ENCODE measurements at regions not wholly inside any gene's neighbourhood (a gene's known extent, or its start where the extent isn't known, plus 50 kb on each side); places are given as distances from the start of the nearest gene placed in this dataset.

- no peaks in the 10 kb centered on the region for H3K27me3 ChIP-seq (ENCODE audit: control insufficient read depth in 1 of 2, insufficient read depth in 2 of 2, low read length in 2 of 2)
- H3K4me1 ChIP-seq (ENCODE audit: control insufficient read depth, insufficient read depth, low read length): no peaks in the 10 kb centered on the region
- no peaks in the 10 kb centered on the region for H3K36me3 ChIP-seq (ENCODE audit: control insufficient read depth in 2 of 2, insufficient read depth in 2 of 2, low read length in 2 of 2)
- H3K9ac ChIP-seq (ENCODE audit: low read length in 2 of 2): no peak overlapping the region
- no peaks in the 10 kb centered on the region for H3K9me3 ChIP-seq (ENCODE audit: control insufficient read depth in 2 of 2, low read length in 2 of 2)
- no peak overlapping the region for H3K4me3 ChIP-seq (ENCODE audit: low read length in 2 of 2)
- H3K27ac ChIP-seq (ENCODE audit: low read length): no peak overlapping the region
Measured at GRCh38 chr6:15871276-15871675, 208.4 kb upstream of the DTNBP1 start.

GRCh38 chr6:15870333-15871043, 207.7 kb upstream of the DTNBP1 start:
- no peaks in the 10 kb centered on the region for H3K4me1 ChIP-seq (ENCODE audit: control insufficient read depth, insufficient read depth, low read length)
- no peak overlapping the region for H3K9ac ChIP-seq (ENCODE audit: low read length in 2 of 2)
- no peak overlapping the region for H3K27ac ChIP-seq (ENCODE audit: low read length)
- no peak overlapping the region for H3K4me3 ChIP-seq (ENCODE audit: low read length in 2 of 2)
- no peaks in the 10 kb centered on the region for H3K9me3 ChIP-seq (ENCODE audit: control insufficient read depth in 2 of 2, low read length in 2 of 2)
- H3K27me3 ChIP-seq (ENCODE audit: control insufficient read depth in 1 of 2, insufficient read depth in 2 of 2, low read length in 2 of 2): no peaks in the 10 kb centered on the region
- H3K36me3 ChIP-seq (ENCODE audit: control insufficient read depth in 2 of 2, insufficient read depth in 2 of 2, low read length in 2 of 2): no peaks in the 10 kb centered on the region

GRCh38 chr6:15864708-15865062, 201.9 kb upstream of the DTNBP1 start:
- Histone ChIP-seq H3K27ac (ENCODE audit: low read length) (no peak overlapping the region), H3K4me3 (ENCODE audit: low read length in 2 of 2) (no peak overlapping the region), H3K9me3 (ENCODE audit: control insufficient read depth in 2 of 2, low read length in 2 of 2) (no peaks in the 10 kb centered on the region), H3K9ac (ENCODE audit: low read length in 2 of 2) (no peak overlapping the region), H3K27me3 (ENCODE audit: control insufficient read depth in 1 of 2, insufficient read depth in 2 of 2, low read length in 2 of 2) (no peaks in the 10 kb centered on the region), H3K36me3 (ENCODE audit: control insufficient read depth in 2 of 2, insufficient read depth in 2 of 2, low read length in 2 of 2) (no peaks in the 10 kb centered on the region), H3K4me1 (ENCODE audit: control insufficient read depth, insufficient read depth, low read length) (no peaks in the 10 kb centered on the region)

- H3K27ac ChIP-seq (ENCODE audit: low read length): no peak overlapping the region
- H3K4me3 ChIP-seq (ENCODE audit: low read length in 2 of 2): no peak overlapping the region
- H3K9ac ChIP-seq (ENCODE audit: low read length in 2 of 2): no peak overlapping the region
- no peaks in the 10 kb centered on the region for H3K27me3 ChIP-seq (ENCODE audit: control insufficient read depth in 1 of 2, insufficient read depth in 2 of 2, low read length in 2 of 2)
- no peaks in the 10 kb centered on the region for H3K4me1 ChIP-seq (ENCODE audit: control insufficient read depth, insufficient read depth, low read length)
- H3K36me3 ChIP-seq (ENCODE audit: control insufficient read depth in 2 of 2, insufficient read depth in 2 of 2, low read length in 2 of 2): no peaks in the 10 kb centered on the region
- H3K9me3 ChIP-seq (ENCODE audit: control insufficient read depth in 2 of 2, low read length in 2 of 2): no peaks in the 10 kb centered on the region
Measured at GRCh38 chr6:15864038-15864707, 201.3 kb upstream of the DTNBP1 start.

- H3K4me1 ChIP-seq (ENCODE audit: control insufficient read depth, insufficient read depth, low read length): no peaks in the 10 kb centered on the region
- no peaks in the 10 kb centered on the region for H3K27me3 ChIP-seq (ENCODE audit: control insufficient read depth in 1 of 2, insufficient read depth in 2 of 2, low read length in 2 of 2)
- no peaks in the 10 kb centered on the region for H3K36me3 ChIP-seq (ENCODE audit: control insufficient read depth in 2 of 2, insufficient read depth in 2 of 2, low read length in 2 of 2)
- H3K9ac ChIP-seq (ENCODE audit: low read length in 2 of 2): no peak overlapping the region
- no peak overlapping the region for H3K4me3 ChIP-seq (ENCODE audit: low read length in 2 of 2)
- no peak overlapping the region for H3K27ac ChIP-seq (ENCODE audit: low read length)
- no peaks in the 10 kb centered on the region for H3K9me3 ChIP-seq (ENCODE audit: control insufficient read depth in 2 of 2, low read length in 2 of 2)
Measured at GRCh38 chr6:15862810-15863209, 200.0 kb upstream of the DTNBP1 start.

- Histone ChIP-seq H3K9ac (ENCODE audit: low read length in 2 of 2) (no peak overlapping the region), H3K27ac (ENCODE audit: low read length) (no peak overlapping the region), H3K27me3 (ENCODE audit: control insufficient read depth in 1 of 2, insufficient read depth in 2 of 2, low read length in 2 of 2) (no peaks in the 10 kb centered on the region), H3K4me1 (ENCODE audit: control insufficient read depth, insufficient read depth, low read length) (no peaks in the 10 kb centered on the region), H3K36me3 (ENCODE audit: control insufficient read depth in 2 of 2, insufficient read depth in 2 of 2, low read length in 2 of 2) (no peaks in the 10 kb centered on the region), H3K9me3 (ENCODE audit: control insufficient read depth in 2 of 2, low read length in 2 of 2) (no peaks in the 10 kb centered on the region), H3K4me3 (ENCODE audit: low read length in 2 of 2) (no peak overlapping the region)
Measured at GRCh38 chr6:15861486-15861885, 198.7 kb upstream of the DTNBP1 start.

GRCh38 chr6:15854826-15855710, 192.2 kb upstream of the DTNBP1 start:
- no peaks in the 10 kb centered on the region for H3K9me3 ChIP-seq (ENCODE audit: control insufficient read depth in 2 of 2, low read length in 2 of 2)
- H3K27me3 ChIP-seq (ENCODE audit: control insufficient read depth in 1 of 2, insufficient read depth in 2 of 2, low read length in 2 of 2): no peaks in the 10 kb centered on the region
- no peak overlapping the region for H3K4me3 ChIP-seq (ENCODE audit: low read length in 2 of 2)
- H3K27ac ChIP-seq (ENCODE audit: low read length): no peak overlapping the region
- H3K36me3 ChIP-seq (ENCODE audit: control insufficient read depth in 2 of 2, insufficient read depth in 2 of 2, low read length in 2 of 2): no peaks in the 10 kb centered on the region
- no peak overlapping the region for H3K9ac ChIP-seq (ENCODE audit: low read length in 2 of 2)
- no peaks in the 10 kb centered on the region for H3K4me1 ChIP-seq (ENCODE audit: control insufficient read depth, insufficient read depth, low read length)

- no peak overlapping the region for H3K9ac ChIP-seq (ENCODE audit: low read length in 2 of 2)
- H3K36me3 ChIP-seq (ENCODE audit: control insufficient read depth in 2 of 2, insufficient read depth in 2 of 2, low read length in 2 of 2): no peaks in the 10 kb centered on the region
- no peaks in the 10 kb centered on the region for H3K27me3 ChIP-seq (ENCODE audit: control insufficient read depth in 1 of 2, insufficient read depth in 2 of 2, low read length in 2 of 2)
- no peak overlapping the region for H3K27ac ChIP-seq (ENCODE audit: low read length)
- no peak overlapping the region for H3K4me3 ChIP-seq (ENCODE audit: low read length in 2 of 2)
- H3K9me3 ChIP-seq (ENCODE audit: control insufficient read depth in 2 of 2, low read length in 2 of 2): no peaks in the 10 kb centered on the region
- no peaks in the 10 kb centered on the region for H3K4me1 ChIP-seq (ENCODE audit: control insufficient read depth, insufficient read depth, low read length)
Measured at GRCh38 chr6:15854378-15854777, 191.6 kb upstream of the DTNBP1 start.

- H3K9me3 ChIP-seq (ENCODE audit: control insufficient read depth in 2 of 2, low read length in 2 of 2): no peaks in the 10 kb centered on the region
- no peak overlapping the region for H3K27ac ChIP-seq (ENCODE audit: low read length)
- no peaks in the 10 kb centered on the region for H3K27me3 ChIP-seq (ENCODE audit: control insufficient read depth in 1 of 2, insufficient read depth in 2 of 2, low read length in 2 of 2)
- H3K4me3 ChIP-seq (ENCODE audit: low read length in 2 of 2): no peak overlapping the region
- no peaks in the 10 kb centered on the region for H3K36me3 ChIP-seq (ENCODE audit: control insufficient read depth in 2 of 2, insufficient read depth in 2 of 2, low read length in 2 of 2)
- H3K4me1 ChIP-seq (ENCODE audit: control insufficient read depth, insufficient read depth, low read length): no peaks in the 10 kb centered on the region
- H3K9ac ChIP-seq (ENCODE audit: low read length in 2 of 2): no peak overlapping the region
Measured at GRCh38 chr6:15853259-15853658, 190.4 kb upstream of the DTNBP1 start.

- Histone ChIP-seq H3K9me3 (ENCODE audit: control insufficient read depth in 2 of 2, low read length in 2 of 2) (no peaks in the 10 kb centered on the region), H3K36me3 (ENCODE audit: control insufficient read depth in 2 of 2, insufficient read depth in 2 of 2, low read length in 2 of 2) (no peaks in the 10 kb centered on the region), H3K9ac (ENCODE audit: low read length in 2 of 2) (no peak overlapping the region), H3K4me3 (ENCODE audit: low read length in 2 of 2) (no peak overlapping the region), H3K27ac (ENCODE audit: low read length) (no peak overlapping the region), H3K4me1 (ENCODE audit: control insufficient read depth, insufficient read depth, low read length) (no peaks in the 10 kb centered on the region), H3K27me3 (ENCODE audit: control insufficient read depth in 1 of 2, insufficient read depth in 2 of 2, low read length in 2 of 2) (no peaks in the 10 kb centered on the region)
Measured at GRCh38 chr6:15852289-15852688, 189.5 kb upstream of the DTNBP1 start.

Measured in stomach smooth muscle (tissue), 2 donors.